GM21717 (cell line): ENCODE measurements at regions not wholly inside any gene's neighbourhood (a gene's known extent, or its start where the extent isn't known, plus 50 kb on each side); places are given as distances from the start of the nearest gene placed in this dataset.

Experiments
- ATAC-seq: cut with Tn5 transposase; IDR thresholded peaks from one replicate; pipeline ENCODE4 v1.9.1; 2021; ENCODE audit warnings: mild to moderate bottlenecking, moderate library complexity; ENCODE audit not compliant: unreplicated experiment

DNA sequence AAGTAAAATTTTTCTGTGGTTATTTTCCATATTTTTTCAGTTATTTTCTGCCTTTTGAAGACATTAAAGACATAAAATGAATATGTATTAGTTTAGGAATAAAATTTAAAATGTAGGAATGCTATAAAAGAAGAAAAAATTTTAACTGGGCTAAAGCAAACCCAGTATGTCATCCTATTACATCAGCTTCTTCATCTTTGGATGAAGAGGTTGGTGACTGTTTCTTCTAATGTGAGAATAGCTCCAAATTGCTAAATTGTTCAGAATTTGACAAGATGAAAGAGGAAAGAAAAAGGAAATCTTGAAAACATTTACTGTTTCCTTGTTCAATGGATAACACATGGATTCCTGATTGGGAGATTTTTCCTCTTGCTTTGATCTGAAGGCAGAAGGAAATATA is 52.7 kb upstream of the PZP start:
- no peak for ATAC-seq

DNA sequence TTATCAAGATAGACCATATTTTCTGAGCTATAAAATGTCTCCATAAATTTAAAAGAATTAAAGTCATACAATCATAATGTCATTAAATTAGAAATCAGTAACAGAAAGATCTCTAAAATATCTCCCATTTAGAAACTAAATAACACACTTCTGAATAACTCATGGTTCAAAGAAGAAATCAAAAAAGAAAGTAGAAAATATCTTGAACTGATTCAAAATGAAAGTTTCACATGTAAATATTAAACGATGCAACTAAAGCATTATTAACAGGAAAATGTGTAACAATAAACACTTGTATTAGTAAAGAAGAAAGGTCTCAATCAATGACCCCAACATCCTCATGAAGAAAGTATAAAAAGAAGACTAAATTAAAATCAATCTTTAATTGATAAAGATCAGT is 50.5 kb upstream of the PZP start:
- ATAC-seq: no peak
